NOMO-1 treated with dmso at 0.1 percent for 144 hours (cell line): ENCODE measurements at regions not wholly inside any gene's neighbourhood (a gene's known extent, or its start where the extent isn't known, plus 50 kb on each side); places are given as distances from the start of the nearest gene placed in this dataset.

ENCODE experiments used
- DNase-seq: peaks from one replicate; lab custom pipeline; 2025; ENCODE audit not compliant: unreplicated experiment; lab: John Stamatoyannopoulos, UW

GRCh38 chr6:91678679-91679446, 1092.0 kb upstream of the MAP3K7 start:
- no peak for DNase-seq

DNA sequence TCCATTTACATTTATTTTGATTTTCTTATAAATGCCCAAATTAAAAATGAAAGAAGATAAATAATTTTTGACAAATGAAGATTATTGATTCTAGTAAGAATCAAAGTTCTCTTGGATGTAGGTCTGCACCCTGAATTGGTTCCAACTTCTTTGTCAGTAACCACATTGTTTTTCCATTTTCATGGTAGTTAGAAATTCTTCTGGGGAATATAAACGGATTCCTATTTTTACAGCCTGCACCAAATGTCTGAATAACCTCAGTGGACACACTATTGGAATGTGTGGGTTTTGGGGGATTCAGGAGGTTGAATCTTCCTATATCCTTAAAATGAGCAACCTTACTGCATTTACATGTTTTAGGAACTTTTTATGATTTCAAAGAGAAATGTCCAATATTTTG, 1085.3 kb upstream of the MAP3K7 start:
- DNase-seq: no peak

- no peak for DNase-seq
Observed at GRCh38 chr6:91669871-91670268, 1083.0 kb upstream of the MAP3K7 start.

GRCh38 chr6:91669154-91669870, 1082.4 kb upstream of the MAP3K7 start:
- DNase-seq: no peak

DNA sequence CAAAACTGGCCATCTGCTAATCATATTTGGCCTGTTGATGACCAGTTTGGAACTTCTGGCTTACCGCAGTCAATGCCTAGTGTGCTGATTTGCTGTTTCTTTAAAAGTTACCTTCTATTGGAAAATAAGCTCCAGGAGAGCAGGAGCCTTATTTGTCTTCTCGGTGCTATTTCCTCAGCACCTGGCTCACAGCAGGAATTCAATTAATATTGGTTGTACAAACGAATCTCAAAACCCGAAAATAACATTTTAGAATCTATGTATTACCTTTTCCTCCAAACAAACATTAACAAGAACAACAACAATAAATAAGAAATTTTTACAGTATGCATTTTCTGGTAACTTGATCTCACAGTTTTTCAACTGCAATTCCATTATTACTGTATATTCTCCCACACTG, 1080.7 kb upstream of the MAP3K7 start:
- no peak for DNase-seq

DNA sequence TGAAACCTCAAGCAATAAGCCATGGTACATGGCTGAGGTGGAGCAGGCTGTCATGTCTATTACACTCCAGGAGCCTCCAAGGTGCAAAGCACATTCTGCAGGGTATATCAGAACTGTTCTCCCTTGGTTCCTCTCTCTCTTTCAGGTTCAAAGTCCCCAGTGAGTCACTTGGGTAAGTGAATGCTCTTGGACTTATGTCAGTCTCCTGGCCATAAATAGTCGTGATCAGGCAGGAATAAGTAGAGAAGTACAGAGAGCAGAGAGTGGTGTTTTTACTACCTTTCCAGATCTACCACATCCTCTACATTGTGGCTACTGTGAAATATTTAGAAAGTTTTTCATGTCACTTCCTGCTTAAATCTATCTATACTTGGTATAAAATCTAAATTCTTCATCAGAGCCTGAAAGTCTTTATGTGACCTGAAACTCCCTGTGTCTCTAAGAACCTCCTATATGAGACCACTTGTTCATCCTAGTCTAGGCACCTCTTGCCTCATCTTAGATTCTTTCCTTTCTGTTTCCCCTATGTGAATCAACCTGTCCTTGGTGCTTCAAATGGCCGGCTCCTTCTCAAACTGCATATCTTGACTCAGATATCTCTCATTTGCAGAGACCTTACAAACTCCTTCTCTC, 1077.6 kb upstream of the MAP3K7 start:
- DNase-seq: no peak

GRCh38 chr6:91660893-91661292, 1074.0 kb upstream of the MAP3K7 start:
- DNase-seq: no peak

DNA sequence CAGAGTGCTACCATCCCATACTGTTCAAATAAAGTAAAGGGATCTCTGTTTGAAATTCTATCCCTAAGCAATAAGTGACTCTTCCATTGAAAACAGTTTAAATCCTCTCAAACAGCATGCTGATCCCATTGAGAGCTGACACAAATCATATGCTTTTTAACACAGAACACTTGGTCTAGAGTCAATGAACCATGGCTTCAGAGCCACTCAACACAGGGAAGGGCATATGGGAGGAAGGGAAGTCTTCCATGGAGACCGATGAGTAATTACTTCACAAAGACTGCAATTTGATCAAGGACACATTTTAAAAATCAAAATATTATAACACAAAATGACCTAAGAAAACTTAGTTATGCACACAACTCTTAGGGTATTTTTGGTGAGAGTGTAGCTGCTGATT, 1073.0 kb upstream of the MAP3K7 start:
- DNase-seq: no peak

- DNase-seq: no peak
Observed at GRCh38 chr6:91654793-91655192, 1067.9 kb upstream of the MAP3K7 start.

DNA sequence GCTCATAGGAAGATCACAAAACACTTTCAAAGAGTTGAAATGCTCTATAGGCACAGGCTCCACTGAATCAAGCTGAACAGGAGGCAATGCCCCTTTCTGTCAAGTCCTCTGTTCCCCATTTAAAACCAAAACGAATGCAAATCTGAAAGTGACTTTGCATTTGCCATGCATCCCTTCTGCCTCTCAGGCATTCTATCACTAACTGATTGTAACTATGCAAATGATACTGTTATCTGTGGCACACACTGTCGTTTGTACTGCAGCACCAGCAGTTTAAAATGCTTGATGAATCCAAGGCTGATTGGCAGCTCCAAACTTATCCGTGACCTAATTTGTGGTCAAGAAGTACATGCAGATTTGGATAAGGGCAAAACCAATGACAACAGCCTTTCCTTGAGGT, 1067.5 kb upstream of the MAP3K7 start:
- no peak for DNase-seq

- DNase-seq: no peak
Observed at GRCh38 chr6:91653895-91654294, 1067.0 kb upstream of the MAP3K7 start.

- DNase-seq: no peak
Observed at GRCh38 chr6:91653076-91653723, 1066.3 kb upstream of the MAP3K7 start.

DNA sequence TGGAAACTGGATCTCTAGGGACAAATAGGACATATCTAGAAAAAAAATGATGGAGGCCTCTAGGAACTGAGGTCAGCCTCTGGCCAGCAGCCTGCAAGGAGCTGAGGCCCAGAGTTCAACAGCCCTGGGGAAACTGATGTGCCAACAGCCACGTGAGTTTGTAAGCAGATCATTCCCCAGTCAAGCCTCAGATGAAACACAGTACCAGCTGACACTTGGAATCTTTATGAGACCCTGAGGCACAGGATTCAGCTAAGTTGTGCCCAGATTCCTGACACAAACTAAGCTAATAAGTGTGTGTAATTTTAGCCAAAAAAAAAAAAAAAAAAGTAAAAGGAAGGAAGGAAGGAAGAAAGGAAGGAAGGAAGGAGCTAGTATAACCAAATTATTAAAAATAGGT, 1059.8 kb upstream of the MAP3K7 start:
- no peak for DNase-seq

DNA sequence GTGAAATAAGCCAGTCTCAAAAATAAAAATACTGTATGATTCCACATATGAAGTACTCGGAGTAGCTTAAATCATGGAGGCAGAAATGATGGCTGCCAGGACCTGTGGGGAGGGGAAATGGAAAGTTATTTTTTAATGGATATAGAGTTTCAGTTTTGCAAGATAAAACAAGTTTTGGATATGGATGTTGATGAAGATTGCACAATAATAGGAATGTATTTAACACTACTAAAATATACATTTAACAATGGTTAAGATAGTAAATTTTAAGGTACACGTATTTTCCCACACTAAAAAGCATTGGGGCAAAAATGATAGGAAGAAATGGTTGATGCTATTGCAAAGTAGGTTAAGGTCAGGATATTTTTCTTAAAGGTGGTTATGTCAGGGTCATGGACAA, 1058.9 kb upstream of the MAP3K7 start:
- DNase-seq: no peak

DNA sequence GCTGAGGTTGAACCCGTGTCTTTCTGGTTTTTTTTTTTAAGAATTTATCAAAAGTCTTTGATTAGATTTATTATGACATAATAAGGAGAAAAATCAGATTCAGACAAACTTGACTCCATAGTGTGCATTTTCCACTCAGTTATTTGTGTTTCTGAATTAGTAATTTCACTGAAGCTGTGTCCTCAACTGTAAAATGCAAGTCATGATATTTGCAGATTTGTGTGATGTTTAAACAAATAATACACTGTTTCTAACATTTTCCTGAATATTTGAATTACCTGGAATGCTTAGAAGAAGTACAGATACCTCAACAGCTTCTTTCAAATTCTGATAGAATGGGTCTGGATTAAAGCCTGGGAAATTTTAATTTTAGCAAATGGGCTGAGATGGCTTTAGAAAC, 1050.3 kb upstream of the MAP3K7 start:
- no peak for DNase-seq

GRCh38 chr6:91634791-91635190, 1047.9 kb upstream of the MAP3K7 start:
- no peak for DNase-seq

DNA sequence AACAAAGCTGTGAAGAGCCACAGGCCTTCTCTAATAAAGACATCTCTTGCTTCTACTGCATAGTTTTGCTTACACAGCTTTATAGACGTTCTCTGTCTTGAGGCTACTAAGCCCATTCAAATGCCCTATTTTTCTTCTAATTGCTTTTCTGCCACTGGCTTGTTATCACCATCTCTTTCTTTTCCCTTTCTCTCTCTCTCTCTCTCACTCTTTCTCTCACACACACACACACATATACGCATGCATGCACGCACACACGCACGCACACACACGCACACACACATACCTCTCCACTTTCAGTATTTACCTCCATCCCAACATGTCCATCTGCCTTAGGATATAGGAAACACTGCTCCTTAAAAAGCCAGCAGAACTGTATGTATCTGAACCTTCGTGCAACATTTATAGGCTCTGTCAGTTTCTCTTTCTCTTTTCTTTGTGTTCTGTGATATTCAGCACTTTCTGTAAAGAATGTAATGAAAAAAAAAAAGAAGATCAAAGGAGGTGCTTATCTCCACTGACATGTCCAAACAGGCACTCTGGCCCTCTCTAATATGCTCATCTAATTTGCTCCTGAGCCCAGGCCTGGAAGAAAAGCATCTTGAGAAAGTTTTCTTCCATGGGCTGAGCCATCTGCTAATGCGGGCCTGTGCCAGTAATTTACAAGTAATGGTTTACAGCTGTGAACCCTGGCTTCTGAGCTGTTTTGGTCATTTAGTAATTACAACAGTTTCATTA, 1046.7 kb upstream of the MAP3K7 start:
- DNase-seq: no peak

DNA sequence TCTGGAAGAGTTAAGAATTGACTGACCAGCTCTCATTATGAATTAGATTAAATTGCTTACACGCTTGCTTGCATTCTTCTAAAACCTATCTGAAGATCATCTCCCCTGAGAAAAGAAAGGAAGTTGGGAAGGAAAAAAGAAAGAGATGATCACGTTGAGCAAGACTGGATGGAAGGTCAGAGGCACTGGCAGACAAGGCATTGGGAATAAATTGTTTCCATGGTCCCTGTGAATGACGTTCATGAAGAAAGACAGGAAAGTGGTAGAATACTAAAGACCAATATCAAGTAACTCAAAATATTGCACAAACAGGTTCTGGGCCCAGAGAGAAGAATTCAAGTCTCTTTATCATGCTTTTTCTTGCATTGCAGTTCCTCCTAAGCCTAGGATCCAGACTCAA, 1045.4 kb upstream of the MAP3K7 start:
- no peak for DNase-seq

DNA sequence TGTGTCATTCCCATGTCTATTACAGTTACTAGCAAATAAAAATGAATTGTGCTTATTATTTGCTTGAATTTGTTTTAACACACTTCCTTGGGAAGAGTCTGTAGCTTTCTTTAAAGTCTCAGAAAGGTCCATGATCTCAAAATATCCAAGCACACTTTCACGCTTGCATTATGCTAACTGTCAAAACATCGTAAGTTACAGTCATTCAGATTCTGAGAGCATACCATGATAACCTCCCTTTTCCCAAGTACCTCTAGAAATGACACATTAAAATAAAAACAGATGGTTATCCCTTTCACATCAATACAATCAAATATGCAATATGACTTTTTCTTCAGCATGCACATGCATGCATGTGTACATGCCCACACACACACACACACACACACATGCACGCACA, 1044.4 kb upstream of the MAP3K7 start:
- no peak for DNase-seq

DNA sequence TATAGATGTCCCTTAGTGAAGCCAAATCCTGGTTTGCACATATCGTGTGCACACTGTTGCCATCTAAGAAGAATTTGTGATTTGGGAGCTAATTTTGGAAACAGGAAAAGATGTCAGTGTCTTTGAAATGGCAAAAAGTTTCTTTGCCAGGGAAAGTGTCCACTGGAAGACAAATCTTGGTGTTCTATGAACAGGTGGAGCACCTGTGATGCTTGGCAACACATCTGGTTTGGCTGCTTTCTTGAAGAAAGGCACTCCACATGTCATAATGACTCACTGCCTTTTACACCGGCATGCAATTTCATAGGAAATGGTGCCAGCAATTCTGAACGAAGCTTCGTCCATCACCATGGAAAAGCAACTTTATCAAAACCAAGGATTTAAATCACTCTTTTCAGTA, 1040.0 kb upstream of the MAP3K7 start:
- no peak for DNase-seq

- DNase-seq: no peak
Observed at GRCh38 chr6:91613481-91613880, 1026.6 kb upstream of the MAP3K7 start.
